ENCODE measurements at regions not wholly inside any gene's neighbourhood (a gene's known extent, or its start where the extent isn't known, plus 50 kb on each side); places are given as distances from the start of the nearest gene placed in this dataset.

GRCh38 chr6:126786262-126786661, 332.2 kb upstream of the RSPO3 start:
- no peaks in the 10 kb centered on the region for H3K23me2 ChIP-seq (ENCODE audit: insufficient read length, low read depth, low read length, poor library complexity, severe bottlenecking)
- DNase-seq = no peak
- TF ChIP-seq CTCF (conservative IDR thresholded peaks at IDR 0.05) = no peak
- no peaks in the 10 kb centered on the region for H3K79me1 ChIP-seq (ENCODE audit: insufficient read depth, low read depth, low read length, poor library complexity, severe bottlenecking)
- no peak overlapping the region for H3K4me3 Mint-ChIP-seq
- H2BK120ac ChIP-seq (ENCODE audit: low read depth, low read length, poor library complexity, severe bottlenecking) = no peak overlapping the region
- no peaks in the 10 kb centered on the region for H3K79me2 ChIP-seq (ENCODE audit: insufficient read depth, low read length)
- no peaks in the 10 kb centered on the region for H3K9me3 Mint-ChIP-seq
- H3K4me1 ChIP-seq (ENCODE audit: insufficient read depth, low read length) = no peaks in the 10 kb centered on the region
- no peak overlapping the region for H3K9ac ChIP-seq (ENCODE audit: extremely low read depth, insufficient read length, low read length)
- no peak overlapping the region for H3K4ac ChIP-seq (ENCODE audit: low read depth, low read length)
- no peak overlapping the region for H2BK5ac ChIP-seq (ENCODE audit: insufficient read length, low read length)
- H2BK15ac ChIP-seq (ENCODE audit: low read depth, low read length) = no peak overlapping the region
- H3K56ac ChIP-seq (ENCODE audit: insufficient read length, low read depth, low read length) = no peak overlapping the region
- no peak overlapping the region for H3K18ac ChIP-seq (ENCODE audit: insufficient read length, low read depth, low read length)
- H4K8ac ChIP-seq (replicated peaks; ENCODE audit: insufficient read length, low read depth, low read length) = no peak overlapping the region
- no peak overlapping the region for H3K4me2 ChIP-seq (ENCODE audit: insufficient read depth, insufficient read length, low read length)
- H3K27ac Mint-ChIP-seq = no peak overlapping the region
- no peaks in the 10 kb centered on the region for H3K4me1 Mint-ChIP-seq
- H2BK12ac ChIP-seq (ENCODE audit: insufficient read length, low read depth, low read length) = no peak overlapping the region
- no peak overlapping the region for H3K14ac ChIP-seq (ENCODE audit: insufficient read depth, low read length)
- H4K91ac ChIP-seq (ENCODE audit: insufficient read length, low read depth, low read length) = no peak overlapping the region
- H3K36me3 Mint-ChIP-seq (ENCODE audit: insufficient read depth in 1 of 3, low read depth in 3 of 3) = no peaks in the 10 kb centered on the region
- H4K20me1 ChIP-seq (ENCODE audit: control insufficient read depth, insufficient read depth, insufficient read length) = no peaks in the 10 kb centered on the region
- H4K5ac ChIP-seq (ENCODE audit: insufficient read length, low read depth, low read length) = no peak overlapping the region
- no CpG with 5 or more reads among the region's 1 CpG for WGBS (ENCODE audit: extremely low coverage, insufficient read length, low lambda C conversion rate)
- no peaks in the 10 kb centered on the region for H3K27me3 Mint-ChIP-seq (ENCODE audit: low read depth)
- H3K27me3 ChIP-seq (ENCODE audit: insufficient read depth, low read length) = no peaks in the 10 kb centered on the region
- no peak overlapping the region for H2AK5ac ChIP-seq (ENCODE audit: insufficient read length, low read length)
- no peak overlapping the region for H2AFZ ChIP-seq (ENCODE audit: low read length)
- no peak overlapping the region for H2BK20ac ChIP-seq (ENCODE audit: low read depth, low read length, poor library complexity, severe bottlenecking)
- no peaks in the 10 kb centered on the region for H3K9me3 ChIP-seq (ENCODE audit: control insufficient read depth, low read depth, low read length)
- H3T11ph ChIP-seq (ENCODE audit: low read length) = no peak overlapping the region
- no peak overlapping the region for H3K27ac ChIP-seq (ENCODE audit: insufficient read length, low read depth, low read length)
- H3K23ac ChIP-seq (ENCODE audit: insufficient read length, low read depth, low read length) = no peak overlapping the region

Measured in H9 (cell line).